WTC11 (cell line): ENCODE measurements at regions not wholly inside any gene's neighbourhood (a gene's known extent, or its start where the extent isn't known, plus 50 kb on each side); places are given as distances from the start of the nearest gene placed in this dataset.

Source experiments
- ATAC-seq: fragments of 200-7000 bp; cut with Tn5 transposase; 2 replicates; pipeline ENCODE4 v1.10.0; 2021; ENCODE audit warnings: mild to moderate bottlenecking, moderate library complexity
- CTCF ChIA-PET: fragments of 300-600 bp; sonication (Branson Sonifier 250); formaldehyde crosslinking; loops from one replicate; lab custom pipeline; 2021; ENCODE audit warnings: antibody characterized with exemption; lab: Charles Lee
- POLR2A ChIA-PET: fragments of 350-600 bp; sonication (Branson Sonifier 250); formaldehyde crosslinking; loops from one replicate; lab custom pipeline; 2021; ENCODE audit warnings: antibody characterized with exemption; lab: Charles Lee
- DNase-seq: peaks from one replicate; pipeline ENCODE4 v3.0.0; 2021; ENCODE audit warnings: low spot score
- H3K27ac Mint-ChIP-seq: 2 replicates; pipeline ENCODE4 v1.8.0; 2021; ENCODE audit warnings: mixed read lengths
- H3K27me3 Mint-ChIP-seq: 2 replicates; pipeline ENCODE4 v1.8.0; 2021; ENCODE audit warnings: low read depth, mild to moderate bottlenecking, moderate library complexity, mixed read lengths
- H3K36me3 Mint-ChIP-seq: 2 replicates; pipeline ENCODE4 v1.8.0; 2021; ENCODE audit warnings: mixed read lengths
- H3K4me1 Mint-ChIP-seq: 2 replicates; pipeline ENCODE4 v1.8.0; 2022; ENCODE audit warnings: mixed read lengths
- H3K4me3 Mint-ChIP-seq: 2 replicates; pipeline ENCODE4 v1.8.0; 2021; ENCODE audit warnings: mild to moderate bottlenecking, moderate library complexity, mixed read lengths
- H3K9me3 Mint-ChIP-seq: 2 replicates; pipeline ENCODE4 v1.8.0; 2021; ENCODE audit warnings: mixed read lengths
- ELF4 ChIP-seq: sonication (generic); formaldehyde crosslinking; IDR thresholded peaks from 2 replicates; pipeline ENCODE4 v1.8.1; 2022; ENCODE audit warnings: low read depth, mild to moderate bottlenecking, moderate library complexity, missing genetic modification reagents
- JAZF1 ChIP-seq: fragments of 250-450 bp; sonication (Bioruptor Pico); IDR thresholded peaks from 2 replicates; pipeline ENCODE4 v1.9.0; 2021; ENCODE audit warnings: moderate library complexity, mild to moderate bottlenecking, inconsistent platforms
- JUN ChIP-seq: sonication (generic); formaldehyde crosslinking; IDR thresholded peaks from 2 replicates; pipeline ENCODE4 v1.8.0; 2023; ENCODE audit warnings: mild to moderate bottlenecking, missing genetic modification reagents
- MXD4 ChIP-seq: fragments of 250-450 bp; sonication (Bioruptor Pico); IDR thresholded peaks from 2 replicates; pipeline ENCODE4 v1.8.0; 2021; ENCODE audit warnings: mild to moderate bottlenecking, moderate library complexity, borderline replicate concordance
- NFATC4 ChIP-seq: fragments of 250-450 bp; sonication (Bioruptor Pico); IDR thresholded peaks from 2 replicates; pipeline ENCODE4 v1.9.0; 2021; ENCODE audit warnings: mild to moderate bottlenecking
- RORB ChIP-seq: fragments of 250-450 bp; sonication (Bioruptor Pico); IDR thresholded peaks from 2 replicates; pipeline ENCODE4 v1.9.0; 2021; ENCODE audit warnings: mild to moderate bottlenecking
- SMAD3 ChIP-seq: sonication (generic); formaldehyde crosslinking; IDR thresholded peaks from 2 replicates; pipeline ENCODE4 v1.8.0; 2022; ENCODE audit warnings: missing genetic modification reagents, mild to moderate bottlenecking, borderline replicate concordance
- SMAD4 ChIP-seq: sonication (generic); formaldehyde crosslinking; IDR thresholded peaks from 2 replicates; pipeline ENCODE4 v1.8.0; 2022; ENCODE audit warnings: mild to moderate bottlenecking, missing genetic modification reagents
- TEAD1 ChIP-seq: sonication (generic); formaldehyde crosslinking; IDR thresholded peaks from 2 replicates; pipeline ENCODE4 v1.8.0; 2022; ENCODE audit warnings: mild to moderate bottlenecking, missing genetic modification reagents
- ZBTB43 ChIP-seq: sonication (generic); formaldehyde crosslinking; IDR thresholded peaks from 2 replicates; pipeline ENCODE4 v1.8.1; 2023; ENCODE audit warnings: mild to moderate bottlenecking, missing genetic modification reagents
- ZNF232 ChIP-seq: sonication (generic); formaldehyde crosslinking; IDR thresholded peaks from 2 replicates; pipeline ENCODE4 v1.8.0; 2022; ENCODE audit warnings: mild to moderate bottlenecking, missing genetic modification reagents
- ZNF423 ChIP-seq: fragments of 250-450 bp; sonication (Bioruptor Pico); IDR thresholded peaks from 2 replicates; pipeline ENCODE4 v2.1.2; 2022; ENCODE audit warnings: mild to moderate bottlenecking, moderate library complexity
- ZNF512 ChIP-seq: sonication (generic); formaldehyde crosslinking; IDR thresholded peaks from 2 replicates; pipeline ENCODE4 v1.8.1; 2022; ENCODE audit warnings: missing genetic modification reagents, borderline replicate concordance
- TF ChIP-seq, protein P1 (sequence below): sonication (generic); formaldehyde crosslinking; conservative IDR thresholded peaks from 2 replicates; pipeline ENCODE4 v1.8.1; 2022; ENCODE audit warnings: mild to moderate bottlenecking, missing genetic modification reagents
- TF ChIP-seq, protein P2 (sequence below): sonication (generic); formaldehyde crosslinking; IDR thresholded peaks from 2 replicates; pipeline ENCODE4 v1.8.0; 2022; ENCODE audit warnings: mild to moderate bottlenecking, missing genetic modification reagents
- TF ChIP-seq, protein P3 (sequence below): fragments of 250-450 bp; sonication (Bioruptor Pico); IDR thresholded peaks from 2 replicates; pipeline ENCODE4 v1.9.0; 2021; ENCODE audit warnings: mild to moderate bottlenecking
- TF ChIP-seq, protein P4 (sequence below): sonication (generic); formaldehyde crosslinking; IDR thresholded peaks from 2 replicates; pipeline ENCODE4 v1.8.0; 2022; ENCODE audit warnings: missing genetic modification reagents

GRCh38 chr3:25145176-25145575 is 282.9 kb upstream of the RARB start:
- Mint-ChIP-seq H3K4me1 (peaks cover 20% of the 10 kb centered on the region), H3K27ac (no peak overlapping the region), H3K27me3 (no peaks in the 10 kb centered on the region), H3K36me3 (no peaks in the 10 kb centered on the region), H3K4me3 (no peak overlapping the region), H3K9me3 (peaks cover 8% of the 10 kb centered on the region)
- CTCF ChIA-PET: interaction anchor here (0.6 kb wide), 1 partner anchor 355 kb away, joined by 4 read pairs; no protein-coding TSS in a partner anchor
- POLR2A ChIA-PET: no interaction called here
- no peak for ATAC-seq
- DNase-seq: no peak
- no peak for TF ChIP-seq RORB (CRISPR knock-in tag)
- no peak for TF ChIP-seq ZNF512 (CRISPR knock-in tag)
- TF ChIP-seq JAZF1 (CRISPR knock-in tag): no peak
- no peak for TF ChIP-seq JUN (CRISPR knock-in tag)
- no peak for TF ChIP-seq ZNF423 (CRISPR knock-in tag)
- no peak for TF ChIP-seq ZBTB43 (CRISPR knock-in tag)
- no peak for TF ChIP-seq ZNF232 (CRISPR knock-in tag)
- no peak for TF ChIP-seq MXD4 (CRISPR knock-in tag)
- no peak for TF ChIP-seq SMAD4 (CRISPR knock-in tag)
- no peak for TF ChIP-seq ELF4 (CRISPR knock-in tag)
- TF ChIP-seq SMAD3 (CRISPR knock-in tag): no peak
- no peak for TF ChIP-seq NFATC4 (CRISPR knock-in tag)
- TF ChIP-seq TEAD1 (CRISPR knock-in tag): no peak
- TF ChIP-seq, protein P1, sequence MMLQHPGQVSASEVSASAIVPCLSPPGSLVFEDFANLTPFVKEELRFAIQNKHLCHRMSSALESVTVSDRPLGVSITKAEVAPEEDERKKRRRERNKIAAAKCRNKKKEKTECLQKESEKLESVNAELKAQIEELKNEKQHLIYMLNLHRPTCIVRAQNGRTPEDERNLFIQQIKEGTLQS (CRISPR knock-in tag): no peak
- TF ChIP-seq, protein P2, sequence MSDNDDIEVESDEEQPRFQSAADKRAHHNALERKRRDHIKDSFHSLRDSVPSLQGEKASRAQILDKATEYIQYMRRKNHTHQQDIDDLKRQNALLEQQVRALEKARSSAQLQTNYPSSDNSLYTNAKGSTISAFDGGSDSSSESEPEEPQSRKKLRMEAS: no peak
- TF ChIP-seq, protein P3, sequence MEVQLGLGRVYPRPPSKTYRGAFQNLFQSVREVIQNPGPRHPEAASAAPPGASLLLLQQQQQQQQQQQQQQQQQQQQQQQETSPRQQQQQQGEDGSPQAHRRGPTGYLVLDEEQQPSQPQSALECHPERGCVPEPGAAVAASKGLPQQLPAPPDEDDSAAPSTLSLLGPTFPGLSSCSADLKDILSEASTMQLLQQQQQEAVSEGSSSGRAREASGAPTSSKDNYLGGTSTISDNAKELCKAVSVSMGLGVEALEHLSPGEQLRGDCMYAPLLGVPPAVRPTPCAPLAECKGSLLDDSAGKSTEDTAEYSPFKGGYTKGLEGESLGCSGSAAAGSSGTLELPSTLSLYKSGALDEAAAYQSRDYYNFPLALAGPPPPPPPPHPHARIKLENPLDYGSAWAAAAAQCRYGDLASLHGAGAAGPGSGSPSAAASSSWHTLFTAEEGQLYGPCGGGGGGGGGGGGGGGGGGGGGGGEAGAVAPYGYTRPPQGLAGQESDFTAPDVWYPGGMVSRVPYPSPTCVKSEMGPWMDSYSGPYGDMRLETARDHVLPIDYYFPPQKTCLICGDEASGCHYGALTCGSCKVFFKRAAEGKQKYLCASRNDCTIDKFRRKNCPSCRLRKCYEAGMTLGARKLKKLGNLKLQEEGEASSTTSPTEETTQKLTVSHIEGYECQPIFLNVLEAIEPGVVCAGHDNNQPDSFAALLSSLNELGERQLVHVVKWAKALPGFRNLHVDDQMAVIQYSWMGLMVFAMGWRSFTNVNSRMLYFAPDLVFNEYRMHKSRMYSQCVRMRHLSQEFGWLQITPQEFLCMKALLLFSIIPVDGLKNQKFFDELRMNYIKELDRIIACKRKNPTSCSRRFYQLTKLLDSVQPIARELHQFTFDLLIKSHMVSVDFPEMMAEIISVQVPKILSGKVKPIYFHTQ: no peak

DNA sequence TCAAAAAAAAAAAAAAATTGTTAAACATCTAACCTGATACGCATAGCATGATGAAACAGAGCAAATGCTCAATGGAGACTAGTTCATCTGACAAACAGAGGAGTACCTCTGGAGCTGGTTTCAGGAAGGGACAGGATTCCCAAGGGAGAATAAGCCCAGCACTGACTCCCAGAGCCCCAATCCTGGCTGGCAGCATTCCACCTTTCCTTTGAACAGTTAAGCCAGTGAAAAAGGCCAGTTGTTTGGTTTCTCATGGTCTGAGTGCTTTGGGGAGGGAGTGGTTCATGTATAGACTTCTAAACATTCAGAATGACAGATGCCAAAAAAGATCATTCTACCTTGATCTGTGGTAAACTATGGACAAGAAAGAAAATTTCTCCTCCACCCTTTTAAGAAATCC is 277.9 kb upstream of the RARB start:
- Mint-ChIP-seq H3K27ac (no peak overlapping the region), H3K27me3 (no peaks in the 10 kb centered on the region)
- no peak for TF ChIP-seq ZNF512 (CRISPR knock-in tag)
- TF ChIP-seq, protein P4, sequence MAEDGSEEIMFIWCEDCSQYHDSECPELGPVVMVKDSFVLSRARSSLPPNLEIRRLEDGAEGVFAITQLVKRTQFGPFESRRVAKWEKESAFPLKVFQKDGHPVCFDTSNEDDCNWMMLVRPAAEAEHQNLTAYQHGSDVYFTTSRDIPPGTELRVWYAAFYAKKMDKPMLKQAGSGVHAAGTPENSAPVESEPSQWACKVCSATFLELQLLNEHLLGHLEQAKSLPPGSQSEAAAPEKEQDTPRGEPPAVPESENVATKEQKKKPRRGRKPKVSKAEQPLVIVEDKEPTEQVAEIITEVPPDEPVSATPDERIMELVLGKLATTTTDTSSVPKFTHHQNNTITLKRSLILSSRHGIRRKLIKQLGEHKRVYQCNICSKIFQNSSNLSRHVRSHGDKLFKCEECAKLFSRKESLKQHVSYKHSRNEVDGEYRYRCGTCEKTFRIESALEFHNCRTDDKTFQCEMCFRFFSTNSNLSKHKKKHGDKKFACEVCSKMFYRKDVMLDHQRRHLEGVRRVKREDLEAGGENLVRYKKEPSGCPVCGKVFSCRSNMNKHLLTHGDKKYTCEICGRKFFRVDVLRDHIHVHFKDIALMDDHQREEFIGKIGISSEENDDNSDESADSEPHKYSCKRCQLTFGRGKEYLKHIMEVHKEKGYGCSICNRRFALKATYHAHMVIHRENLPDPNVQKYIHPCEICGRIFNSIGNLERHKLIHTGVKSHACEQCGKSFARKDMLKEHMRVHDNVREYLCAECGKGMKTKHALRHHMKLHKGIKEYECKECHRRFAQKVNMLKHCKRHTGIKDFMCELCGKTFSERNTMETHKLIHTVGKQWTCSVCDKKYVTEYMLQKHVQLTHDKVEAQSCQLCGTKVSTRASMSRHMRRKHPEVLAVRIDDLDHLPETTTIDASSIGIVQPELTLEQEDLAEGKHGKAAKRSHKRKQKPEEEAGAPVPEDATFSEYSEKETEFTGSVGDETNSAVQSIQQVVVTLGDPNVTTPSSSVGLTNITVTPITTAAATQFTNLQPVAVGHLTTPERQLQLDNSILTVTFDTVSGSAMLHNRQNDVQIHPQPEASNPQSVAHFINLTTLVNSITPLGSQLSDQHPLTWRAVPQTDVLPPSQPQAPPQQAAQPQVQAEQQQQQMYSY (CRISPR knock-in tag): peak; percentile 70
- TF ChIP-seq, all 79 proteins: peak for 1
- no peaks in the 10 kb centered on the region for H3K36me3 Mint-ChIP-seq
- ATAC-seq: peak; percentile 56; the same call in 1 of the 2 replicates
- ChIA-PET POLR2A (no interaction called here), CTCF (no interaction called here)
- H3K4me1 Mint-ChIP-seq: peaks cover 53% of the 10 kb centered on the region
- no peak overlapping the region for H3K4me3 Mint-ChIP-seq
- peaks cover 10% of the 10 kb centered on the region; the same call in 1 of the 2 replicates for H3K9me3 Mint-ChIP-seq
- DNase-seq: no peak
